H1 (cell line): ENCODE measurements at regions not wholly inside any gene's neighbourhood (a gene's known extent, or its start where the extent isn't known, plus 50 kb on each side); places are given as distances from the start of the nearest gene placed in this dataset.

Experiments
- BCL11A ChIP-seq, 2 experiments: IDR thresholded peaks; one replicate each; pipeline ENCODE4 v1.6.1; 2011; ENCODE audit warnings: low read depth in 2 of 2, low read length in 2 of 2, mild to moderate bottlenecking in 2 of 2
- BRCA1 ChIP-seq: IDR thresholded peaks from 2 replicates; pipeline ENCODE4 v1.6.1; 2012; ENCODE audit warnings: low read depth, low read length, improper control_type of control experiment
- CHD2 ChIP-seq: IDR thresholded peaks from 2 replicates; pipeline ENCODE4 v1.6.1; 2012; ENCODE audit warnings: low read length, improper control_type of control experiment
- CHD7 ChIP-seq: fragments of 300-600 bp; sonication (generic); IDR thresholded peaks from 2 replicates; pipeline ENCODE4 v1.7.1; 2012; ENCODE audit warnings: low read length, moderate library complexity, mild to moderate bottlenecking, inconsistent platforms; ENCODE audit not compliant: insufficient replicate concordance
- E2F6 ChIP-seq: IDR thresholded peaks from 2 replicates; pipeline ENCODE4 v1.6.1; 2012; ENCODE audit warnings: inconsistent platforms
- MAFK ChIP-seq: IDR thresholded peaks from 2 replicates; pipeline ENCODE4 v1.6.1; 2012; ENCODE audit warnings: low read depth, mild to moderate bottlenecking, improper control_type of control experiment, low read length
- RFX5 ChIP-seq: IDR thresholded peaks from 2 replicates; pipeline ENCODE4 v1.6.1; 2011; ENCODE audit warnings: low read depth, low read length, improper control_type of control experiment, borderline replicate concordance
- SAP30 ChIP-seq: fragments of 300-600 bp; sonication (generic); IDR thresholded peaks from 2 replicates; pipeline ENCODE4 v1.7.1; 2012; ENCODE audit warnings: low read length, moderate library complexity, mild to moderate bottlenecking, inconsistent platforms; ENCODE audit not compliant: insufficient read depth, insufficient replicate concordance
- SP4 ChIP-seq: IDR thresholded peaks from 2 replicates; pipeline ENCODE4 v1.6.1; 2012; ENCODE audit warnings: low read length, inconsistent platforms
- TCF12 ChIP-seq: IDR thresholded peaks from 2 replicates; pipeline ENCODE4 v1.6.1; 2011; ENCODE audit warnings: low read depth, mild to moderate bottlenecking, low read length

GRCh38 chr4:122276359-122276758, 102.5 kb upstream of the ADAD1 start (continued):
- TF ChIP-seq CHD7 (no peak), SP4 (no peak), CHD2 (no peak), MAFK (no peak), TCF12 (no peak), BRCA1 (no peak), RFX5 (no peak), SAP30 (no peak), E2F6 (no peak), BCL11A (IDR thresholded peaks at IDR 0.05; ENCODE audit: low read depth in 2 of 2, low read length in 2 of 2) (no peak)
